ENCODE measurements at regions not wholly inside any gene's neighbourhood (a gene's known extent, or its start where the extent isn't known, plus 50 kb on each side); places are given as distances from the start of the nearest gene placed in this dataset.

GRCh38 chr3:137948400-137949072, 61.4 kb upstream of the CLDN18 start:
- no peak for TF ChIP-seq CTCF (IDR thresholded peaks at IDR 0.05; ENCODE audit: poor library complexity)
- TF ChIP-seq EZH2 (IDR thresholded peaks at IDR 0.05; ENCODE audit: borderline replicate concordance), result no peak
